Neural progenitor cell (in vitro differentiated cells): ENCODE measurements at regions not wholly inside any gene's neighbourhood (a gene's known extent, or its start where the extent isn't known, plus 50 kb on each side); places are given as distances from the start of the nearest gene placed in this dataset.

ENCODE experiments used
- DNase-seq: peaks from one replicate; pipeline ENCODE4 v3.0.0-alpha.2; 2016; ENCODE audit warnings: low spot score
- H2AFZ ChIP-seq: fragments of 200-600 bp; sonication (generic); replicated peaks from 2 replicates; pipeline ENCODE4 v1.6.1; 2016; ENCODE audit warnings: antibody characterized with exemption
- H3F3A ChIP-seq: fragments of 200-600 bp; sonication (generic); 2 replicates; pipeline ENCODE4 v1.6.1; 2016; ENCODE audit warnings: antibody characterized with exemption, low read depth
- H3K27ac ChIP-seq: fragments of 200-600 bp; sonication (generic); 2 replicates; pipeline ENCODE4 v1.5.1; 2016; ENCODE audit warnings: mild to moderate bottlenecking
- H3K27me3 ChIP-seq: fragments of 200-600 bp; sonication (generic); 2 replicates; pipeline ENCODE4 v1.6.1; 2016; ENCODE audit warnings: mild to moderate bottlenecking, moderate library complexity
- H3K36me3 ChIP-seq: fragments of 200-600 bp; sonication (generic); 2 replicates; pipeline ENCODE4 v1.5.1; 2016
- H3K4me1 ChIP-seq: fragments of 200-600 bp; sonication (generic); 2 replicates; pipeline ENCODE4 v1.6.1; 2016; ENCODE audit warnings: mixed run types
- H3K4me2 ChIP-seq: fragments of 200-600 bp; sonication (generic); 2 replicates; pipeline ENCODE4 v1.6.1; 2016
- H3K4me3 ChIP-seq: fragments of 200-600 bp; sonication (generic); 2 replicates; pipeline ENCODE4 v1.5.1; 2016
- H3K79me2 ChIP-seq: fragments of 200-600 bp; sonication (generic); 2 replicates; pipeline ENCODE4 v1.6.1; 2016; ENCODE audit warnings: low read depth
- H3K9ac ChIP-seq: fragments of 200-600 bp; sonication (generic); 2 replicates; pipeline ENCODE4 v1.6.1; 2016
- H3K9me3 ChIP-seq: fragments of 200-600 bp; sonication (generic); 2 replicates; pipeline ENCODE4 v1.5.1; 2016; ENCODE audit warnings: low read depth
- H4K20me1 ChIP-seq: fragments of 200-600 bp; sonication (generic); 2 replicates; pipeline ENCODE4 v1.6.1; 2016; ENCODE audit warnings: low read depth
- H3K27ac Mint-ChIP-seq: 3 replicates; pipeline ENCODE4 v1.8.0; 2021; ENCODE audit warnings: mixed read lengths
- H3K27me3 Mint-ChIP-seq: 2 replicates; pipeline ENCODE4 v1.8.0; 2022; ENCODE audit warnings: low read depth, mild to moderate bottlenecking, inconsistent platforms, moderate library complexity, mixed read lengths; ENCODE audit not compliant: insufficient read depth
- H3K36me3 Mint-ChIP-seq: 3 replicates; pipeline ENCODE4 v1.8.0; 2021; ENCODE audit warnings: mixed read lengths
- H3K4me1 Mint-ChIP-seq: 3 replicates; pipeline ENCODE4 v1.8.0; 2021; ENCODE audit warnings: mixed read lengths
- H3K4me3 Mint-ChIP-seq: 3 replicates; pipeline ENCODE4 v1.8.0; 2021; ENCODE audit warnings: mild to moderate bottlenecking, moderate library complexity, mixed read lengths
- H3K9me3 Mint-ChIP-seq: 3 replicates; pipeline ENCODE4 v1.8.0; 2020; ENCODE audit warnings: mixed read lengths
- EZH2 ChIP-seq: fragments of 200-600 bp; sonication (generic); IDR thresholded peaks from 2 replicates; pipeline ENCODE4 v1.6.1; 2017; ENCODE audit warnings: antibody characterized with exemption, mild to moderate bottlenecking, moderate library complexity
- EZH2phosphoT487 ChIP-seq: fragments of 200-600 bp; sonication (generic); IDR thresholded peaks from 2 replicates; pipeline ENCODE4 v1.6.1; 2017; ENCODE audit warnings: antibody characterized with exemption
- TF ChIP-seq, protein P1 (sequence below): fragments of 200-600 bp; sonication (generic); IDR thresholded peaks from 2 replicates; pipeline ENCODE4 v1.5.1; 2017; ENCODE audit warnings: antibody characterized with exemption, mild to moderate bottlenecking

DNA sequence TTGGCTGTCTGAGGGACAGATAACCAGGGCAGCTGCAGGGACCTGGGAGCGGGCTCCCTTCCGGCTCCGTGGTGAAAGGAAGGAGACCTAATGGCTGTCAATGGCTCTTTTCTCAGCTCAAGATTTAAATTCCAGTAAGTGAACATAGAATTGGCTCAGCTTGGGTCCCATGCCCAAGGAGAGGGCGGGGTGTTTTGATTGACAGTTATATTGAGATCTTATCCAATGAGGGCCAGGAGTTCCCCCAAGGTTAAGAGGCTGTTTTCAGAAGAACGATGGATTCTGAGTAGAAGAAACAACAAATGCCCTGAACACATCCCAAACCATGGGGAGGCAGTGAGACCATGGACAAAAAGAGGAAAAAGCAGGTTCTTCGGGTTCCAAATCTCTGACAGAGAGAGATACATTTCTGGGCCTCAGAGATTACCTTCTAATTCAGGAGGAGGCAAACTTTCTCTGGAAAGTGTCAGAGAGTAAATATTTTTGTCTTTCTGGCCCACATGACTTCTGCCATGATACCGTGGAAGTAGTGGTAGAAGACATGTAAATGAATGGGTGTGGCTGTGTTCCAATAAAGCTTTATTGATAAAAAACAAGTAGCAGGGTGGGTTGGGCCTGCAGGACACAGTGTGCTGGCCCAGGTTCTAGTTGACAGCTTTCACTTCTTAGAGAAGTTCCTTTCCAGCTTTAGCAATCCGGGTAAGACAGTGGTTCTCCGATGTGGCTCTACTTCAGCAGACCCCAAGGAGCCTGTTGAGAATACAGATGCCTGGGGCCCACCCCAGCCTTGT lies 219.6 kb downstream of the RPS24 start:
- no peaks in the 10 kb centered on the region for H3K36me3 ChIP-seq
- H3K36me3 Mint-ChIP-seq, result no peaks in the 10 kb centered on the region
- TF ChIP-seq, protein P1, sequence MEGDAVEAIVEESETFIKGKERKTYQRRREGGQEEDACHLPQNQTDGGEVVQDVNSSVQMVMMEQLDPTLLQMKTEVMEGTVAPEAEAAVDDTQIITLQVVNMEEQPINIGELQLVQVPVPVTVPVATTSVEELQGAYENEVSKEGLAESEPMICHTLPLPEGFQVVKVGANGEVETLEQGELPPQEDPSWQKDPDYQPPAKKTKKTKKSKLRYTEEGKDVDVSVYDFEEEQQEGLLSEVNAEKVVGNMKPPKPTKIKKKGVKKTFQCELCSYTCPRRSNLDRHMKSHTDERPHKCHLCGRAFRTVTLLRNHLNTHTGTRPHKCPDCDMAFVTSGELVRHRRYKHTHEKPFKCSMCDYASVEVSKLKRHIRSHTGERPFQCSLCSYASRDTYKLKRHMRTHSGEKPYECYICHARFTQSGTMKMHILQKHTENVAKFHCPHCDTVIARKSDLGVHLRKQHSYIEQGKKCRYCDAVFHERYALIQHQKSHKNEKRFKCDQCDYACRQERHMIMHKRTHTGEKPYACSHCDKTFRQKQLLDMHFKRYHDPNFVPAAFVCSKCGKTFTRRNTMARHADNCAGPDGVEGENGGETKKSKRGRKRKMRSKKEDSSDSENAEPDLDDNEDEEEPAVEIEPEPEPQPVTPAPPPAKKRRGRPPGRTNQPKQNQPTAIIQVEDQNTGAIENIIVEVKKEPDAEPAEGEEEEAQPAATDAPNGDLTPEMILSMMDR, result no peak

DNA sequence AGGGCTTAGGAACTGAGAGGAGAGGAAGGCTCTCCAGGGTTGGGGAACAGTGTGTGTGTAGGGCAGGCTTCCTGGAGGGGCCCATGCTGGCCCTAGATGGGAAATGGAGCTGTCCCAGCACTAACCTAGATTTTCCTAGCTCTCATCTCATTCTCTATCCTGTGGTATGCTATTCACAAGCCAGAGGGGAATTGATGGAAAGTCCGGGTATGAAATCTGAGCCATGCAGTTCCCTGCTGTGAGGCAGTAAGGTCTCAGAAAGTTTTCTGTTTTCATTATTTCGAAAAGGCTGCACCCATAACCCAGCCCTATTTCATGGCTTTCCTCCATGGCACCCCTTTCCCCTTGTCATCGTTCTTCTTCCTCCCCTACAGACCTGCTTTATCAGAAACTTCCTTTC lies 220.3 kb downstream of the RPS24 start:
- DNase-seq, result no peak
- no peaks in the 10 kb centered on the region for H3K36me3 ChIP-seq
- TF ChIP-seq, protein P1, result no peak
- no peak for TF ChIP-seq EZH2
- H3K4me3 ChIP-seq, result no peak overlapping the region
- no peak overlapping the region for H2AFZ ChIP-seq
- no peaks in the 10 kb centered on the region for H4K20me1 ChIP-seq
- no peaks in the 10 kb centered on the region for H3K4me1 ChIP-seq
- peaks cover 12% of the 10 kb centered on the region for H3K27me3 Mint-ChIP-seq
- H3K27me3 ChIP-seq, result no peaks in the 10 kb centered on the region
- no peaks in the 10 kb centered on the region for H3K36me3 Mint-ChIP-seq
- H3K27ac Mint-ChIP-seq, result no peak overlapping the region
- no peak overlapping the region for H3K4me2 ChIP-seq
- no peak overlapping the region for H3K27ac ChIP-seq
- no peaks in the 10 kb centered on the region for H3K9me3 Mint-ChIP-seq
- H3K4me3 Mint-ChIP-seq, result no peak overlapping the region
- no peaks in the 10 kb centered on the region for H3K9me3 ChIP-seq
- no peaks in the 10 kb centered on the region for H3K79me2 ChIP-seq
- H3K4me1 Mint-ChIP-seq, result peaks cover 42% of the 10 kb centered on the region
- no peak overlapping the region for H3K9ac ChIP-seq
- no peaks in the 10 kb centered on the region for H3F3A ChIP-seq

More for the DNA sequence above, 219.6 kb downstream of the RPS24 start:
- H3K9me3 Mint-ChIP-seq, result no peaks in the 10 kb centered on the region
- Histone ChIP-seq H3K79me2 (no peaks in the 10 kb centered on the region), H3K27me3 (no peaks in the 10 kb centered on the region), H3K27ac (no peak overlapping the region), H3K9me3 (no peaks in the 10 kb centered on the region), H4K20me1 (no peaks in the 10 kb centered on the region), H2AFZ (no peak overlapping the region), H3K4me2 (no peak overlapping the region), H3K9ac (no peak overlapping the region), H3F3A (no peaks in the 10 kb centered on the region), H3K4me1 (no peaks in the 10 kb centered on the region), H3K4me3 (no peak overlapping the region)
- DNase-seq, result no peak
- peaks cover 8% of the 10 kb centered on the region for H3K27me3 Mint-ChIP-seq
- peak overlapping the region; percentile 48 for H3K27ac Mint-ChIP-seq
- H3K4me3 Mint-ChIP-seq, result no peak overlapping the region
- peaks cover 45% of the 10 kb centered on the region for H3K4me1 Mint-ChIP-seq

DNA sequence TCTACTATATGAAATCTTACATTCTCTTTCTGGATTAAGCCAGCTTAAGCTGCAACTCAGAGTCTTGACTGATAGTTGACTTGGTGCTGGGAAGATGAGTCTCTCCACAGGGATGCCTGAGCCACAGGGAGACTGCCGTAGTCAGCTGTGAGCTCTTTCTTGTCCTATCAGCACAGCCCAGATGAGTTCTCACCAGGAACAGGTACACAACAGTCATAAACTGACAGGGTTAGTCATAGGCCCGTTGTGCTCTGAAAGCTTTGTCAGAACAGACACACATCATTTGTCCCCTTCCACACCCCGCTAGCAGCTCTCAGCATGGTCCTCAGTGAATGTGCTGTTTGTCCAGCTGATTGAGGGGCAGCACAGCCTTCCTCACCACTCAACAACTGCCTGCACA lies 221.6 kb downstream of the RPS24 start:
- Histone ChIP-seq H3K36me3 (no peaks in the 10 kb centered on the region), H4K20me1 (no peaks in the 10 kb centered on the region), H3K4me1 (no peaks in the 10 kb centered on the region), H3K9me3 (no peaks in the 10 kb centered on the region), H3K4me3 (no peak overlapping the region), H3F3A (no peaks in the 10 kb centered on the region), H2AFZ (no peak overlapping the region), H3K79me2 (no peaks in the 10 kb centered on the region), H3K27me3 (no peaks in the 10 kb centered on the region), H3K9ac (no peak overlapping the region), H3K4me2 (no peak overlapping the region), H3K27ac (no peak overlapping the region)
- TF ChIP-seq, protein P1, result no peak
- TF ChIP-seq EZH2 (no peak), EZH2phosphoT487 (no peak)
- Mint-ChIP-seq H3K27ac (peak overlapping the region; percentile 1), H3K4me3 (no peak overlapping the region), H3K36me3 (no peaks in the 10 kb centered on the region), H3K4me1 (peaks cover 32% of the 10 kb centered on the region), H3K27me3 (peaks cover 11% of the 10 kb centered on the region), H3K9me3 (peaks cover 3% of the 10 kb centered on the region)
- DNase-seq, result no peak
